K562 (cell line): ENCODE measurements at regions not wholly inside any gene's neighbourhood (a gene's known extent, or its start where the extent isn't known, plus 50 kb on each side); places are given as distances from the start of the nearest gene placed in this dataset.

Experiments used
- CTCF ChIP-seq, 3 experiments: IDR thresholded peaks in 2 of 3; conservative IDR thresholded peaks in 1 of 3; 2 replicates each; pipeline ENCODE4 v1.5.1; 2011 to 2012; ENCODE audit warnings: low read length in 3 of 3, mild to moderate bottlenecking in 3 of 3, control low read depth in 2 of 3, improper control_type of control experiment in 1 of 3, inconsistent platforms in 1 of 3, low read depth in 1 of 3, mixed read lengths in 1 of 3, moderate library complexity in 1 of 3; ENCODE audit not compliant: insufficient read depth in 2 of 3
- GABPA ChIP-seq: fragments of 200-800 bp; sonication (Bioruptor generic); conservative IDR thresholded peaks from 2 replicates; pipeline ENCODE4 v1.6.1; 2016; ENCODE audit warnings: low read depth, missing genetic modification characterization, missing compliant biosample characterization
- GTF2F1 ChIP-seq: IDR thresholded peaks from 2 replicates; pipeline ENCODE4 v1.6.1; 2011; ENCODE audit warnings: low read depth, low read length, improper control_type of control experiment
- PHF8 ChIP-seq: fragments of 200-600 bp; sonication (generic); IDR thresholded peaks from 2 replicates; pipeline ENCODE4 v1.6.1; 2012; ENCODE audit warnings: mixed run types, mild to moderate bottlenecking, inconsistent platforms, low read length, moderate library complexity, borderline replicate concordance
- POLR2AphosphoS5 ChIP-seq: IDR thresholded peaks from 2 replicates; pipeline ENCODE4 v1.6.1; 2011; ENCODE audit warnings: mild to moderate bottlenecking, low read depth, low read length, moderate library complexity; ENCODE audit not compliant: control insufficient read depth, insufficient read depth
- RFX5 ChIP-seq: IDR thresholded peaks from 2 replicates; pipeline ENCODE4 v1.6.1; 2011; ENCODE audit warnings: low read depth, mild to moderate bottlenecking, improper control_type of control experiment, low read length
- SREBF2 ChIP-seq: sonication (generic); formaldehyde crosslinking; IDR thresholded peaks from 2 replicates; pipeline ENCODE4 v1.4.0; 2020; ENCODE audit warnings: mild to moderate bottlenecking, missing genetic modification reagents
- TCF7L2 ChIP-seq: fragments of 150-350 bp; IDR thresholded peaks from 2 replicates; pipeline ENCODE4 v1.6.1; 2016; ENCODE audit warnings: low read depth, mild to moderate bottlenecking, low read length, moderate library complexity
- THAP12 ChIP-seq: fragments of 250-450 bp; sonication (Bioruptor Pico); IDR thresholded peaks from 2 replicates; pipeline ENCODE4 v1.9.0; 2021; ENCODE audit warnings: mild to moderate bottlenecking, inconsistent platforms
- ZNF407 ChIP-seq: fragments of 450-650 bp; IDR thresholded peaks from 2 replicates; pipeline ENCODE4 v1.6.1; 2016; ENCODE audit warnings: low read depth

- no peak for TF ChIP-seq CTCF (IDR thresholded peaks at IDR 0.05 in 2 of 3, conservative IDR thresholded peaks at IDR 0.05 in 1 of 3; ENCODE audit: insufficient read depth in 2 of 3, low read depth in 1 of 3, low read length in 3 of 3)
- no peak for TF ChIP-seq PHF8
- no peak for TF ChIP-seq GTF2F1
- TF ChIP-seq SREBF2 (CRISPR knock-in tag): no peak
- TF ChIP-seq GABPA (tag): no peak
- TF ChIP-seq TCF7L2: no peak
- no peak for TF ChIP-seq THAP12 (CRISPR knock-in tag)
- TF ChIP-seq RFX5: no peak
- no peak for TF ChIP-seq POLR2AphosphoS5
- TF ChIP-seq ZNF407: no peak
Observed at GRCh38 chr5:154612666-154613065, 134.6 kb upstream of the HAND1 start.
